Gastroesophageal sphincter (tissue), 4 donors: ENCODE measurements at regions not wholly inside any gene's neighbourhood (a gene's known extent, or its start where the extent isn't known, plus 50 kb on each side); places are given as distances from the start of the nearest gene placed in this dataset.

Source experiments
- ATAC-seq: fragments of 150-250 bp; one replicate; pipeline ENCODE4 v1.9.1; 2016; ENCODE audit warnings: mild to moderate bottlenecking, moderate library complexity
- H3K27ac ChIP-seq, 4 donors: fragments of 200-600 bp; sonication (generic) in 3 of 4; 1 replicate in 3 of 4; 2 replicates in 1 of 4; pipeline ENCODE4 v1.5.1; 2016 to 2019
- H3K27me3 ChIP-seq: fragments of 200-600 bp; sonication (generic); one replicate; pipeline ENCODE4 v1.5.1; 2019
- H3K36me3 ChIP-seq, 2 donors: fragments of 200-600 bp; sonication (generic); one replicate each; pipeline ENCODE4 v1.5.1; 2019; ENCODE audit warnings: control low read depth in 1 of 2
- H3K4me1 ChIP-seq, 3 donors: fragments of 200-600 bp; sonication (generic); 1 replicate in 2 of 3; 2 replicates in 1 of 3; pipeline ENCODE4 v1.5.1; 2016 to 2019; ENCODE audit warnings: control low read depth in 2 of 3
- H3K4me3 ChIP-seq, 2 donors: fragments of 200-600 bp; sonication (generic); one replicate each; pipeline ENCODE4 v1.5.1; 2019; ENCODE audit warnings: mild to moderate bottlenecking in 1 of 2, moderate library complexity in 1 of 2
- H3K9me3 ChIP-seq, 3 donors: fragments of 200-600 bp; sonication (generic); one replicate each; pipeline ENCODE4 v1.5.1; 2017 to 2019; ENCODE audit warnings: control low read depth in 2 of 3
- EP300 ChIP-seq: sonication (generic); formaldehyde crosslinking; IDR thresholded peaks from one replicate; pipeline ENCODE4 v1.6.1; 2017; ENCODE audit warnings: antibody characterized with exemption, mild to moderate bottlenecking
- POLR2A ChIP-seq, 2 donors: fragments of 450-650 bp; IDR thresholded peaks; one replicate each; pipeline ENCODE4 v1.6.1; 2017; ENCODE audit warnings: antibody characterized with exemption in 2 of 2, mild to moderate bottlenecking in 2 of 2, moderate library complexity in 1 of 2
- POLR2AphosphoS5 ChIP-seq: sonication (generic); formaldehyde crosslinking; IDR thresholded peaks from one replicate; pipeline ENCODE4 v1.6.1; 2017; ENCODE audit warnings: antibody characterized with exemption
- WGBS, 2 donors: methylation state at CpG; one replicate each; pipeline ENCODE4 v1.1.5; 2018; ENCODE audit warnings: low coverage in 1 of 2; 5-methylcytosine and 5-hydroxymethylcytosine counted together
- TF ChIP-seq, protein P1 (sequence below), 4 experiments: fragments of 200-600 bp in 2 of 4; fragments of 450-650 bp in 2 of 4; sonication (generic) in 1 of 4; IDR thresholded peaks; one replicate each; pipeline ENCODE4 v1.5.1; 2017 to 2019; ENCODE audit warnings: antibody characterized with exemption in 4 of 4, mild to moderate bottlenecking in 2 of 4, moderate library complexity in 2 of 4

DNA sequence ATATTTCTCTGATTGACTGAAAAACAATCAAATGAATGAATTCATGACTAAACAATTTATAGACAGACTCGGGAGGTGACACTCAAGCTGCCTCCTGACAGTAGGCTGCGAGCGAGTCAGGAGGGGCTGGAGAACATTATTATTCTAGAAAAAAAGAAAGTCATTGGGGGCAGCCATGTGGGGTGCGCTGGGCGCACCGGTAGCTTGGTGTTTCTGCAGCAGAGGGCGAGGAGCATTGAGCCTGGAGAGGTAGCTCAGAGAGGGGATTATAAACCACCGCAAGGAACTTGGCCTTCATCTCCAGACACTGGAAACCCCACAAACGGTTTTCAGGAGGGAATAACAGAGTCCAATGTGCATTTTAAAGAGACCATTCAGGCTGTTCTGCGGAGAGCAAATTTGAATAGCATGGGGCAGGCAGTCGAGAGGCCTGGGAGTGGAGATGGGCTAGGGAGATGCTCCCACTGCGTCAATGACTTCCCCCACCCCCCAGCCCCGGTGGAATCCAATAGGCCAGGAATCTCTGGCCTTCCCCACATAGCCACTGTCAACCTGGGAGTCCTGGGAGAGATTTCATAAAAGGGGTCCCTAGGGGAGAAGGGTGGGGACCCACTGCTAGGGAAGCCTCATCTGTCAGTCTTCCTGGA is 168.3 kb downstream of the BCOR start:
- H3K27me3 ChIP-seq = no peaks in the 10 kb centered on the region
- TF ChIP-seq, protein P1, sequence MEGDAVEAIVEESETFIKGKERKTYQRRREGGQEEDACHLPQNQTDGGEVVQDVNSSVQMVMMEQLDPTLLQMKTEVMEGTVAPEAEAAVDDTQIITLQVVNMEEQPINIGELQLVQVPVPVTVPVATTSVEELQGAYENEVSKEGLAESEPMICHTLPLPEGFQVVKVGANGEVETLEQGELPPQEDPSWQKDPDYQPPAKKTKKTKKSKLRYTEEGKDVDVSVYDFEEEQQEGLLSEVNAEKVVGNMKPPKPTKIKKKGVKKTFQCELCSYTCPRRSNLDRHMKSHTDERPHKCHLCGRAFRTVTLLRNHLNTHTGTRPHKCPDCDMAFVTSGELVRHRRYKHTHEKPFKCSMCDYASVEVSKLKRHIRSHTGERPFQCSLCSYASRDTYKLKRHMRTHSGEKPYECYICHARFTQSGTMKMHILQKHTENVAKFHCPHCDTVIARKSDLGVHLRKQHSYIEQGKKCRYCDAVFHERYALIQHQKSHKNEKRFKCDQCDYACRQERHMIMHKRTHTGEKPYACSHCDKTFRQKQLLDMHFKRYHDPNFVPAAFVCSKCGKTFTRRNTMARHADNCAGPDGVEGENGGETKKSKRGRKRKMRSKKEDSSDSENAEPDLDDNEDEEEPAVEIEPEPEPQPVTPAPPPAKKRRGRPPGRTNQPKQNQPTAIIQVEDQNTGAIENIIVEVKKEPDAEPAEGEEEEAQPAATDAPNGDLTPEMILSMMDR (IDR thresholded peaks at IDR 0.05) = no peak
- TF ChIP-seq POLR2A (IDR thresholded peaks at IDR 0.05) = no peak
- no peaks in the 10 kb centered on the region for H3K36me3 ChIP-seq
- H3K9me3 ChIP-seq = no peaks in the 10 kb centered on the region
- H3K4me3 ChIP-seq = no peak overlapping the region
- H3K27ac ChIP-seq = no peak overlapping the region
- no peak for ATAC-seq
- 84 to 100% methylated on average over 1 to 7 of the region's 13 CpGs for WGBS, 2 donors
- H3K4me1 ChIP-seq = no peaks in the 10 kb centered on the region

DNA sequence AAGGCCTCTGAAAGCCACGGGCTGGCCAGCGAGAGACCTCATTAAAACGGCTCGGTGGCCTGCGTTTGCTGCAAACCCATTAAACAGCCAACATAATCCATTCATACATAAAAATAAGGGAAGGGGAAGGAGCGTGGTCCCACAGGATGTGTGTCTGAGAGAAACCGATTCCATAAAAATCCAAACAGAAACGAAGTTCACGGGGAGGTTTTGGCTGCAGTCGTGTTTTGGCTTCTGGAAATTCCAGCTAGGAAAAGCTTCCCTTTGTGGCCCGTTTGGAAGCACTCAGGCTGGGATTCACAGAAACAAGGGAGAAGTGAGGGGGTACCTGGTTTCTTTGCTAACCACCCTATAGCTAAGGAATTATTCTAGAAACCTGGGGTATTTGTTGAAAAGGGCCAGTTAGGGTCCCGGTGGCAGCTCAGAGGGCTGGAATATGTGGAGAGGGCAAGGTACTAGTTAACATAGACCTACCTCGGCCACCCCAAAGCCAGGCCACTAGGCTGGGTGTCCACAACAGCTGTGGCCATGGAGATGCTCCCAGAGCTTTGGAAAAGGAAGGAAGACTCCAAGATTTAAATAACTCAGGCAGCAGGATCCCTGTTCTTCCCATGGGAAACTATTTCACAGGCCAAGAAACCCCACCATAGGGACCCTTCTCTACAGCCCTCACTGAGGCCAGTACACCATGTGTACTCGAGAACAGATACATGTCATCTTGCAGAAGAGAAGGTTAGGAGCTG is 166.8 kb downstream of the BCOR start:
- no peak overlapping the region for H3K4me3 ChIP-seq
- no peaks in the 10 kb centered on the region for H3K27me3 ChIP-seq
- peak overlapping the region in 1 of 4 donors; percentile 21 for H3K27ac ChIP-seq
- TF ChIP-seq, protein P1 (IDR thresholded peaks at IDR 0.05) = no peak
- TF ChIP-seq POLR2A (IDR thresholded peaks at IDR 0.05) (no peak), EP300 (no peak), POLR2AphosphoS5 (no peak)
- no peaks in the 10 kb centered on the region for H3K4me1 ChIP-seq
- WGBS, 2 donors = 20 to 64% methylated on average over 3 to 9 of the region's 14 CpGs
- ATAC-seq = no peak
- H3K9me3 ChIP-seq = no peaks in the 10 kb centered on the region
- H3K36me3 ChIP-seq = no peaks in the 10 kb centered on the region

DNA sequence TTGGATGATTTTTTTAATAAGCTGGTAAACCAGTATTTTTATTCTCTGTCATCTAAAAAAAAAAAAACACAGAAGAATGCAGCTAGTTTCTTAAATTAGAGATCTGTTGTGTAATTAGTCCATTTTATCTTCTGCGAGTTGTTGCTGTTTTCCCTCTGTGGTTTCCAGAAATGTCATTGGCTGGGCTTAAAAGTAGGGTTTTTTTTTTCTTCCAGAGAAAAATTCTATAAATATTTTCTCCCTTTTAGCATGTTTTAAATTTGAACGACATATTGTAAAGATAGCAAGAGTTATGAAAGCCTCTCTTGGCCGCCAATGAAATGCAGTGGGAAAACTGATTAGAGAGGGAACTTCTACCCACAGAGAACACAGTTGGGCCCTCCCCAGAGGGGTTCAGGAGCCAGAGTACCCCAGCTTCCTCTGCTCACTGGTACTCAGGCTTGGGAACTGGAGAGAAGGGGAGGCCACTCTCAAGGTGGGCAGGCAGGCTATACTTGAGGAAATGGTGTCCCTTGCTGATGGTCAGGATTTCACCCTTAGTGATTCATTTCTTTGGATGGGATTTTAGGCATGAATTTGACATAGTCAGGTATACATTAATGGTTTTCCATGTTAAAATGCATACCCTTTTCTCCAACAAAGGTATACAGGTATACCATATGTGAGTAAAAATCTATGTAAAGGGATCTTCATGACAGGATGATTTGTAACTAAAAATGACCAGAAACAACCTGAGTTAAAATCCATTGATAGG is 166.1 kb downstream of the BCOR start:
- Histone ChIP-seq H3K4me3 (no peak overlapping the region), H3K36me3 (no peaks in the 10 kb centered on the region), H3K27me3 (no peaks in the 10 kb centered on the region), H3K9me3 (no peaks in the 10 kb centered on the region), H3K27ac (no peak overlapping the region), H3K4me1 (no peaks in the 10 kb centered on the region)
- TF ChIP-seq EP300 = no peak
- TF ChIP-seq, protein P1 (IDR thresholded peaks at IDR 0.05) = no peak
- TF ChIP-seq POLR2A (IDR thresholded peaks at IDR 0.05) = no peak
- no peak for TF ChIP-seq POLR2AphosphoS5
- 36 to 76% methylated on average over 2 to 3 of the region's 3 CpGs for WGBS, 2 donors
- ATAC-seq = no peak

DNA sequence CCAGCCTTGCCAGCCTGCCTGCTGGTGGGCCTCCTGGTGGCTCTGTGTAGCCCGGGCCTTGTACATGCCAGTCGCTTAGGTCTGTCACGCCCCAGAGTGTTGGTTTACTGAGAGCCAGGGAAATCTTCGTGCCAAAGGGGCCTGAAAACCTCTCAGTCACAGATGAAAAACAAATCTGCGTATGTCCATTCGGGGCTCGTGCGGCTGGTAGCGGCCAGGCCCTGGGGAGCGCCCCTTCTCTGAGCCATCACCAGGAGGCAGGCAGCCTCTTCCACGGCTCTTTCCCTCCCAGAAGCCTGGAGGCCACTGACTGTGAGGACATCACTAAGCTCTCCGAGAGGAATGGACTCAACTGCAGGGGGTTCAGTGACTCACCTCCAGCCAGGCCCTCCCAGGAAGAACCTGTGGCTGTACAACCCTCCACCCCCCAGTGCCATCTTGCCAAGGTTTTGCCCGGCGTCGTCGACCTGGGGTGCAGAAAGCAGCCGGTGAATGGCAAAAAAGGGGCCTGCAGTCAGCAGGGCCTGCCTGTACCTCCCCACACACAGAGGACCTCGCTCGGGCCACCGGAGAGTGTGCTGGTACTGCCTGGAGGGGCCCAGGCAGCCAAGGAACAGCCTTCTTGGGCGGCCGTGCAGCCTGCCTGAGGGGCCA is 162.2 kb downstream of the BCOR start:
- Histone ChIP-seq H3K36me3 (no peaks in the 10 kb centered on the region), H3K4me1 (no peaks in the 10 kb centered on the region), H3K27ac (no peak overlapping the region), H3K9me3 (no peaks in the 10 kb centered on the region), H3K27me3 (no peaks in the 10 kb centered on the region), H3K4me3 (no peak overlapping the region)
- TF ChIP-seq EP300 (no peak), POLR2AphosphoS5 (no peak), POLR2A (IDR thresholded peaks at IDR 0.05) (no peak)
- TF ChIP-seq, protein P1 (IDR thresholded peaks at IDR 0.05) = no peak
- ATAC-seq = no peak
- WGBS, 2 donors = 100% methylated on average over 1 of the region's 22 CpGs; no CpG with 5 or more reads in 1 of the 2 donors
